NCI-H82 treated with DMSO at 0.1 percent for 48 hours (cell line): ENCODE measurements at regions not wholly inside any gene's neighbourhood (a gene's known extent, or its start where the extent isn't known, plus 50 kb on each side); places are given as distances from the start of the nearest gene placed in this dataset.

Experiments
- DNase-seq: peaks from one replicate; lab custom pipeline; 2025; ENCODE audit not compliant: unreplicated experiment; lab: John Stamatoyannopoulos, UW

- DNase-seq: no peak
Measured at GRCh38 chr2:217749008-217749407, 253.8 kb downstream of the TNS1 start.

GRCh38 chr2:217746808-217747207, 256.0 kb downstream of the TNS1 start:
- no peak for DNase-seq

DNA sequence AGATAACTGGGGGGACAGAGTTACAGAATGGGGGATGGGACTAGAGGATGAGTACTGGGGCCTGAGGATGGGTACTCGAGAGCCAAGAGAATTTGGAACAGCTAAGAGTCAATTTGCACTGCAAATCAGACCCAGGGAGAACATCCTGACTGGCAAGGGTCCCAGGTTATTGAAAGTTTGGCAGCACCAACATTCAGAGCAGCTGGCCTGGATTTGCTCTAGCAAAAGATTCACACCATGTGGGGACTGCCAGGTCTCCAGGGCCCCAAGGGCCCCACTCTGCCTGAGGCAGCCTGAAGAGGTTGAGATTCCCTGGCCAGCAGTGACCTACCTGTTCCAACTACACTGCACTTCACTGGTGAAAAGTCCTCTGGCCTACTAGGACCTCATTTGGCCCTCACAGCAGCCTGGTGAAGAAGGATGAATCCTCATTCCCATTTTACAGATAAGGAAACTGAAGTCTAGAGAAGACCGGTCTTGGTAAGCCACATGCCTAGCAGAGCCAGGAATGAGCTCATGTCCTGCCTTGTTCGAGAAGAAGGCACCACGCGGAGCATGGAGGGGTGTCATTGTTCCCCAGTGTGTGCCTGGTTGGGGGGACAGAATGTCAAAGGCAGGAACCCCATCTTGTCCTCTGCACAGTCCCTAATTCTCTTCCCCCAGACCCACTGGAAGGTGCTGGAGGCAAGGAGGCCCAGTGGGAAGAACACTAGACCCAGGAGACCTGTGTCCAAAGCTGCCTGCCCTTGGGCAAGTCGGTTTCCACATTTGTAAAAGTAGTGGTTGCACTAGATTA, 258.6 kb downstream of the TNS1 start:
- DNase-seq: no peak

DNA sequence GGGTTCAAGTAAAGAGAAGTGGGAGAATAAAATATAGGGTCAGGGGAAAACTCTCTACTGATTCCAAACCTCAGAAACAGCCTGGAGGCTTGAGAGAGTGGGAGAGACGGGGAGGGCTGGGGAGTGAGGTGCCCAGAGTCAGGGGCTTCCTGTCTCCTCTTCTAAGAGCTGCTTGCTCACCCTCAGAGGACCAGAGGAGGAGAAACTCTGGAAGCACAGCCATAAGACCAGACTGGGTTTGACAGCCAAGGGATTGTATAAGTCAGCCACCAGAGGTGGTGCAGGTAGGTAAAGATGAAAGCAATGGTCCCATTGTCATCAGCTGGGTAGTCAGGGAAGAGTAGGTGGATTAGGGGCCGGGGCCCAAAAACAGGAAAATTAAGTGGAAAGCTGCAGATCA, 259.4 kb downstream of the TNS1 start:
- no peak for DNase-seq

DNA sequence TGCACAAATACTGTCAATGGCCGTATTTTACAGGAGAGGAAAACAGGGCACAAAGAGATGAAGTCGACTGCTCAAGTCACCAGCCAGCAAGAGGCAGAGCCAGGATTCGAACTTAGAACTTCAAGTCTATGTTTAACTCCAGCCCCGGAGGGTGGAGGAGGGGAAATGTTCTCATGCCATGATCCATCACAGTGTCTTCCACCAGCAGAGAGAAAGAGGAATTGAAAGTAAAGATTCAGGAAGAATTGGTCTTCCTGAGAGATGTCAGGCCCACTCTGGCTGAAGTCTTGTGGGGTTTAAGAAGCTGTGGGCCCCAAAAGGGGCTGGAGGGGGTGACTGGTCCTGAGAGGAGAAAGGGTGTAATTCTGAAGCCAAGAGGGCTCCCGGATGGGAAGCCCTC, 260.0 kb downstream of the TNS1 start:
- no peak for DNase-seq

DNA sequence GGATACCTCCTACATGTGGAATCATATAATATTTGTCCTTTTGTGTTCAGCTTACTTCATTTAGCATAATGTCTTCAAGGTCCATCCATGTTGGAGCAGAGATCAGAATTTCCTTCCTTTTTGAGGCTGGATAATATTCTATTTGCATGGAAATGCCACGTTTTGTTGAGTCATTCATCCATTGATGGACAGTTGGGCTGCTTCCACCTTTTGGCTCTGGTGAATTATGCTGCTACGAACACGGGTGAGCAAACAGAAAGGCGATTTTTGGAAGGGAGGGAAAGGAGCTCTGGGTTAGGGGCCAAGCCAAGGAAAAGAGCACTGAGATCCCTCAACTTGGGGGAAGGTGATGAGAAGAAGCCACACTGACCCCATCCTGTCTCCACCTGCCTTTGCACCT, 260.5 kb downstream of the TNS1 start:
- DNase-seq: no peak

DNA sequence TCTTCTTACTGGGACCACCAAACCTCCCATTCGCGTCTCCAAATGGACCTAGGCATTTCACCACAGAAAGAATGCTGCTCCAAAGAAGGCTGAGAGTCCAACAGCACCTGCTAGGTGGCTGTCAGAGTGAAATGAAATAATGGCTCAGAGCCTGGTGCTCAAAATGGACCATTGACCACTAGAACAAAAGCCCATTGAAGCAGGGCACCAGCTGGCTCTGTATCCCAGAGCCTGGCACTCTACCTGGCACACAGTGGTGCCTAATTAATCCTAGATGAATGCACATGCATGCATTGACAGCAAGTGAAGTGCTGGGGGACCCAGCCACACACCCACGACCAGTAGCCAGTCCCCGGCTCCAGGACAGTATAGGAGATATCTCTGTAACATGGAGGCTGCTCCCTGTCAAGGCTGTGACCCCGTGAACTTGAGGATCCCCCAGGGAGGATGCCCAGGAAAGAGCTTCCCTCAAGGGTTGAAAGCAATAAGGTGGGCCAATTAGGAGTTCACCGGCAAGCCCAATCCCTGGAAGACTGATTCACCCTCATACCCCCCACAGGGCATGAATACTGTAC, 261.3 kb downstream of the TNS1 start:
- no peak for DNase-seq

DNA sequence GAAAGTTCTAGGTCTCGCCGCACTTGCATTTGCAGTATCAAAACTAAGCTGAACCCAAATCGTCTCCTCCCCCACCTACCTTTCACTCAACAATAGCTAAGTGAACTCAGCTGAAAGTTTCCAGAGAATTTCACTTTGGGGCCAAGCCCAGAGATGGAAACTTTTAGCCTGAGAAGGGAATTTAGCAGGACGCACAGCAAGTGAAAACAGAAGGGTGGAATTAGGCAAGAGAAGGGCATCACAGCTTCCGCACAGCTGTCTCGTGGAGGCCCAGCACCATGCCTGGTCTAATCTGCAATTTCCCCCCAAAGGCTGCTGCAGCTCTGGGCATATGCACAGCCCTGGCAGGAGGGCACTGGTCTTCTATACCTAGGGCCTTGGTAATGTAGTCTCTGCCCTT, 262.0 kb downstream of the TNS1 start:
- DNase-seq: no peak

DNA sequence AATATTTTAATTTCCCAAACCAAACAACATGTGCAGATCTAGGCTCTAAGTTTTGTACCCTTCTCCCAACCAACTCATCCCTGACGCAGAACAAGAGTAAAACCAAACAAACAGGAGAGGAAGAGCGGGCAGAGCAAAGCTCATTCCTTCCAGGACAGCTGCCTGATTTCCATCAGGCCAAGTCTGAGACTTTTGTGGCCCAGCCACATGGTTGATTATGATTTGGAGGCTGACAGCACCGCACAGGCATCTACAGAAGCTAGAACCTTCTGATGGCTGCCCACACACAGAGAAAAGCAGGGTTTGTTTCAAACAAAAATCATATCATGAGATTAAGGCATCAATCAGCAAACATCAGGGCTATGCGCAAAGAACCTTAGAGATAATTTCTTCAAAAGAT, 262.6 kb downstream of the TNS1 start:
- no peak for DNase-seq

DNA sequence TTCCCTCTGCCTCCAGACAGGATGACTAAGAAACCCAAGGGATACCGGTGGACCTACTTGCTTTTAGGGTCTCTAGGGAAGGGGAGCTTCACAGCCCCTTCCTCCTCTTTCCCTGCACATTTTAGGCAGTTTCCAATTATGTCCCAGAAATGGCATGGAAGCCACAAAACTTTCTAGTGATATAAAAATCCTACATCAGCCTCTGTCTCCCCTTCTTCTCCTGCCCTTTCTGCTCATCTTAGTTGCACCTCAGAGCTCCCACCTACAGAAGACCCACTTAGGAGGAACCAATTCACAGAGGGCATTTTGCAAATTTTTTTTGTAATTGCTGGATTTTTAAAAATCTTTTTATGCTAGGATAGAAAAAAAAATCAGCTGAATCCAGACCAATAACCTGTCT, 263.1 kb downstream of the TNS1 start:
- no peak for DNase-seq

GRCh38 chr2:217738061-217738460, 264.7 kb downstream of the TNS1 start:
- DNase-seq: no peak

- no peak for DNase-seq
Measured at GRCh38 chr2:217736776-217737550, 265.8 kb downstream of the TNS1 start.

DNA sequence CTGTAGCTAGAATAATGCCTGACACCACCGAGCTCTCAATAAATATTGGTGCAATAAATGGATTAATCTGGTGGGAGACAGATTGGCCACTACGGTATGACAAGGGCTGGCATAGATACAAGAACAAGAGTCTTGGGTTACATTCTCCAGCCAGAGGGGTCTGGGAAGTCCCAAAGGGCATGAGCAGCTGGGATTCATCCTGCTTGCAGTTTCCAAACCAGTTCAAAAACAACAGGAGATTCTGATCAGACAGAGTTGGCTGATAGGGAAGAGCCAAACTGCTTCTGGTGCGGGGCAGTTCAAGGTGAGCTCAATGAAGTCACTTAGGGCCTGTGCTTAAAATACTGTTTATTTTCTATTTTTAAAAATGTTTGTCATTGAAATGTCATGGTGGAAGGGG, 266.9 kb downstream of the TNS1 start:
- DNase-seq: no peak

- DNase-seq: no peak
Measured at GRCh38 chr2:217735034-217735433, 267.8 kb downstream of the TNS1 start.

DNA sequence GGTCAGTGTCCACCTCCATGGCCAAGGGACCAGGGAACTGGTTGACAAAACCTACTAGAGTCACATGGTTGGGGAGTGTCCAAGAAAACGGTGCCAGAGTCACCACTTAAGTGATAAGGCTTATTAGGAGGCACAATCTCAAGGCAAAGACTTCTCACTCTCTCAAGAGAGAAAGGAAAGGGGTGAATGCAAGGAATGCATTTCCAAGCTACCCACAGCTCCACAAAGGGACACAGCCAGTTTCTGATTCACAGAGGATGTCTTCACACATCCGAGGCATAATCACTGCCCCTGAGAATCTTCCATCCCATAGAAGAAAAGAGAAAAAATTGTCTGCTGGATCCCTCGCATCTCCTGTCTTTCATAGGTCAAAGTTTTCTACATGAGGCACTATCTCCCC, 269.3 kb downstream of the TNS1 start:
- DNase-seq: no peak

- no peak for DNase-seq
Measured at GRCh38 chr2:217732992-217733391, 269.8 kb downstream of the TNS1 start.

DNA sequence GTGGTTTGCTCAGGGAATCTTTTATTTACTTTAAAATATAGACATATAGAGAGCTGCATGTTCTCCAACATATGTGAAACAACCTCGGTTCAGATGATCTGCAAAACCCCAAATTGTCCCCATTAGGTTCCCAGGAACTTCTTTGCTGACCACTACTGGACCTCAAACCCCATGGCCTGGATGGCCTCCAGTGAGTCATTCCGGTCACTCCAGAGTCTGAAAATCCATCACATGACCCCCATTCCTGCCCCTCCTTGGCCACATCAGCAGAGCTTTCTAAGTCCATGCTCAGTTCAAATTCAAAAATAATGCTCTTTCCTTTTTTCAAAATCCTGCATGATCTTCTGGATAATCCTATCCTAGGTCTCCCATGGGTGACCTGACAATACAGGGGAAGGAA, 271.0 kb downstream of the TNS1 start:
- DNase-seq: no peak

DNA sequence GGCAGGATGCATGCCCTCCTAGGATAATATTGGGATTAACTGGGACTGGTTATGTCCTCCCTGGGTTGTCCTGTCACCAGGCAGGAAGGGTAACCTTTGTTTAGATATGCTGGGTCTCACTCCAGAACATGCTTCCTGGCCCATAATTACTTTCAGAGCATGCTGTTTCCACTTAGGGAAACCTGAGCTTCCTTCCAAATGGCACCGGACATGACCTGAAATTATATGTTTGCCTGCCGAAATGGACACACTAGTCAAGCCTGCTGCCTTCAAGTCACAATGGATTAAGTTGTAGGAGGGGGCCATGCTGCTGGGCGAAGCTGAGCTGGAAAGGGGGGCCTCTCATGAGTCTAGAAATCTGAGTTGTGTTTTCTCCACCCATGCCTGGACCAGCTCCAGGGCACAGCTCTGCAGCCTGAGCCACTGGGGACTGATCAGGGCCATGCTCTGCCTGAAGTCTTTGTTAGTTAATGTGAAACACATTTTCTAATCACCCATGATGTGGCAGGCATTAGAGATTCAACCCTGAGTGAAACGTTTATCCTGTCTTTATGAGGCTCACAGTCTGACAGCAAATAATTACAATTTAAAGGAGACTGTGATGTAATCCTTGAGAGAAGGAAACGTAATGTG, 273.3 kb downstream of the TNS1 start:
- DNase-seq: no peak

DNA sequence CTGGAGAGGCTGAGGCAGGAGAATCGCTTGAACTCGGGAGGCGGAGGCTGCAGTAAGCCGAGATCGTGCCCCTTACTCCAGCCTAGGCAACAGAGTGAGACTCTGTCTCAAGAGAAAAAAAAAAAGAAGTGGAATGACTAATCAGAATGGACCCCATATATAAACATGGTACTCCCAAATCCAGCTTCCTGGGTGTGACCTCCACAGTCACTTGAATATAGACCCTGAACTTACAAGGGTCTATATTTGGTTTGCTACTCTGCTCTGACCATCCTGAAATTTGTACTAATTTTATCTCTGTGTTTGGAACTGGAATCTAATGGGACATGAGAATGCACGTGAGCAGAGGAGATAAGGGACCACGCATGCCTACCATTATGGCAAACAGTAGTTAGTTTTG, 275.0 kb downstream of the TNS1 start:
- no peak for DNase-seq

DNA sequence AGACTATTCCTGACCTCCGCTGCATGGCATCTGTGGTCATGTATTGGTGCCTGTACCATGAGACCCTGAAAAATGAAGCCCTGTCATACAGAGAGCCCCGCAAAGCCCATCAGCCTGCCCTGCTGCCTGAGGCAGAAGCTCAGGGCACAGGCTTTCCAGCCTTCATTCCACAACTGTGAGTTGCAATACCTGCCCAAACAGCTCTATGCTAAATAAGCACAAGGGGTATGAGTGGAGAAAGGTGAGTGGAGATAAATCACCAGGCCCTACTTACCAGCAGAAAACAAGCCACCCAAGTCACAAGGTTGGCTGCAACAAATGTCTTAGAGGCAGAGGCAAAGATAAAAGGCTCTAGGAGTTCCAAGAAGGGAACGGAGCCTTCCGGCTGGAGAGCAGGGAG, 277.4 kb downstream of the TNS1 start:
- DNase-seq: no peak

GRCh38 chr2:217724471-217724870, 278.3 kb downstream of the TNS1 start:
- no peak for DNase-seq

DNA sequence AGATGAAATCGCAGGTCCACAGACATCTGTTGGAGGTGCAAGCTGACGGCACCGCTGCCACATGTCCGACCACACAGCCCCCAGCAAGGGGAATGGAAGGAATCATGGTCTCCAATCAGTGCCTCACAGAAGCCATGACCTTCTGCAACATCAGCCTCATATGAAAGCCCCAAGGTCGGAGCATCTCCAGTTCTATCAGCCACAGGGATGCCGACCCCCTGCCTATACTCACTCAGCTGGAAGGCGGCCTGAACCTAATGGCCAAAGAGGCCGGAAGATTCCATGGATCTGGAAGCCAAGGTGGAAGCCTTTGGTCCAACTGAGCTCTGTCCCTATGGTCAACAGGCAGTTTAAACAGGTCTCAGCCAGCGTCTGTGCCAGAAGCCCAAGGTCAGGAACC, 278.8 kb downstream of the TNS1 start:
- DNase-seq: no peak
